Kidney epithelial cell (primary cell): ENCODE measurements at regions not wholly inside any gene's neighbourhood (a gene's known extent, or its start where the extent isn't known, plus 50 kb on each side); places are given as distances from the start of the nearest gene placed in this dataset.

Source experiments
- DNase-seq: peaks from one replicate; pipeline ENCODE4 v3.0.0-alpha.2; 2010; ENCODE audit warnings: low read depth
- H3K27me3 ChIP-seq: 2 replicates; pipeline ENCODE4 v1.6.0; 2011; ENCODE audit warnings: low read length; ENCODE audit not compliant: control insufficient read depth, insufficient read depth
- H3K36me3 ChIP-seq: 2 replicates; pipeline ENCODE4 v1.5.1; 2011; ENCODE audit warnings: low read length; ENCODE audit not compliant: control insufficient read depth, insufficient read depth
- H3K4me3 ChIP-seq: 2 replicates; pipeline ENCODE4 v1.5.1; 2011; ENCODE audit warnings: low read depth, mild to moderate bottlenecking, control low read depth, low read length
- CTCF ChIP-seq: IDR thresholded peaks from 2 replicates; pipeline ENCODE4 v1.5.1; 2011; ENCODE audit warnings: mild to moderate bottlenecking, moderate library complexity, low read length, control low read depth, inconsistent platforms; ENCODE audit not compliant: insufficient read depth, poor library complexity, severe bottlenecking

- no peak for TF ChIP-seq CTCF
- Histone ChIP-seq H3K36me3 (no peaks in the 10 kb centered on the region), H3K27me3 (no peaks in the 10 kb centered on the region), H3K4me3 (no peak overlapping the region)
- no peak for DNase-seq
Observed at GRCh38 chr13:61358599-61358998, 57.0 kb downstream of the PCDH20 start.

DNA sequence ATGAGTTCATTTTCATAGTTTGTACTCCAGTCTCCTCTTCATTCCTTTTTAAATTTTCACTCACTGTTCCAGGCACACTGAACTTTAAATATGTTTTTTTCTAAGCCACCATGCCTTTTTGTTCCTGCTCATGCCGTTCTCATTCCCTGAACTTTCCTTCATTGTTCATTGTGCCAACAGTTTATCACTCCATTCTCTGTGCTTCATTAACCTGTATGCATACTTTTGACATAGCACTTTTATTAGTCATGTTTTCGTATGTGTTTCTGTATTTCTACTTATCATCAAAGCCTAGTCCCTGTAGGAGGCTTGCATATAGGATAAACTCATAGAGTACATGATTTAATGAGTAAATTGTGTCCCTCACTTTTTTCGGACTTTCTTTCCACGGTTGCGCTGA, 65.3 kb downstream of the PCDH20 start:
- no peaks in the 10 kb centered on the region for H3K27me3 ChIP-seq
- no peaks in the 10 kb centered on the region for H3K36me3 ChIP-seq
- TF ChIP-seq CTCF = no peak
- peak; percentile 14 for DNase-seq
- no peak overlapping the region for H3K4me3 ChIP-seq

GRCh38 chr13:61339054-61339621, 76.5 kb downstream of the PCDH20 start:
- TF ChIP-seq CTCF = no peak
- H3K4me3 ChIP-seq = peak overlapping the region; percentile 27
- no peak for DNase-seq
- no peaks in the 10 kb centered on the region for H3K36me3 ChIP-seq
- no peaks in the 10 kb centered on the region for H3K27me3 ChIP-seq

DNA sequence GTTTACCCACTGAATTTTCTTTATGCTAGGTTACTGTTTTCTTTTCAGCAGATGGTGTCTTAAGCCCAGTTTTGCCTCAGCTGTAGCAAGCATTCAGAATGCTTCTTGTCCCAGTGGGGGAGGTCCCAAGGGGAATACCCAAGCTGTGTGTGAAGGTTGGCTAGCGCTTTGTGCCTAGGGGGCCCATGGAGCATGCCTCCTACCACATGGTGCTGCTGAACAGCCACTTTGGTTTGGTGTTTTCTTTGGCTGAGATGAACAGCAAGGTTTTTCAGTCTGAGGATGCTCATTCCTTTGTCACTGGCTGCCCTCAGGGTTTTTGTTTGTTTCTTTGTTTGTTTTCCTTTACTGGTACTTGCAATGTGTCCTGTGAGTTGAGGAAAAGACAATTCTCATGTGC, 99.0 kb downstream of the PCDH20 start:
- no peak for DNase-seq
- TF ChIP-seq CTCF = no peak
- Histone ChIP-seq H3K27me3 (no peaks in the 10 kb centered on the region), H3K4me3 (no peak overlapping the region), H3K36me3 (no peaks in the 10 kb centered on the region)

DNA sequence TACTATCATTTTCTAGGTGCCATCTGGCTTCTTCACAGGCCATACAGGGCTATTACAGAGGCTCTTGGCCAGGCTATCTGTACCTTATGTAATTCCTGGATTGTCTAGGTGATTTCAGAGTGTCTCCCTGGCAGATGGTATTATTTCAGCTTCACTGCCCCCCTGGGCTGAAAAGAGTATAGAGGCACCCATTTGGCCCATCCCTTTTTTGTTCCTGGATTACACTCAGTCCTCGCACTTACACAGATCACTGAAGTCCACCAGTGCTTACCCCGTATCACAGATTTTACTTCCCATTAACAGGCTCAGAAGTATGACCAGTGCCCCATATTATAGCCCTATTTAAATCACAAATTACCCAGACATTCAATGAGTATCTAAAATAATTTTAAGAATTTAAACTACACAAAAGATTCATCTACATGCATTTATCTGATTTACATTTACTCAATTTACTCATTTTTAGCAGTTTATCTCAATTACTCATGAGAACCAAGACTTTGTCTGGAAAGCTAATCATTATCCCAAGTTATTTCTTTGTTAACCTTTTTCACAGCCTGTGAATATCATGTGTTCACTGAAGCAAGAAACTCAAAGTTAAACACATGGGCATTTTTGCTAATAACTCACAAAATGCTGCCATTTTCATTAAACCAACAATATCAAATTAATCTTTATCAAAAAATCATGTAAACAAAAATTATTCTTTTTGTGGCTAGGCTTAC, 121.0 kb downstream of the PCDH20 start:
- H3K4me3 ChIP-seq = no peak overlapping the region
- TF ChIP-seq CTCF = no peak
- H3K27me3 ChIP-seq = no peaks in the 10 kb centered on the region
- H3K36me3 ChIP-seq = no peaks in the 10 kb centered on the region
- DNase-seq = peak; percentile 65

- H3K4me3 ChIP-seq = no peak overlapping the region
- H3K36me3 ChIP-seq = no peaks in the 10 kb centered on the region
- H3K27me3 ChIP-seq = no peaks in the 10 kb centered on the region
- TF ChIP-seq CTCF = peak; percentile 71
- no peak for DNase-seq
Observed at GRCh38 chr13:61286148-61286745, 129.4 kb downstream of the PCDH20 start.
